GM12864 (cell line): ENCODE measurements at regions not wholly inside any gene's neighbourhood (a gene's known extent, or its start where the extent isn't known, plus 50 kb on each side); places are given as distances from the start of the nearest gene placed in this dataset.

Source experiments
- DNase-seq: peaks from one replicate; pipeline ENCODE4 v3.0.0-alpha.2; 2011; ENCODE audit warnings: low read depth
- H3K4me3 ChIP-seq: 2 replicates; pipeline ENCODE4 v1.5.1; 2011; ENCODE audit warnings: mild to moderate bottlenecking, low read depth, low read length, control low read depth
- TF ChIP-seq, protein P1 (sequence below): IDR thresholded peaks from 2 replicates; pipeline ENCODE4 v1.5.1; 2011; ENCODE audit warnings: low read depth, mild to moderate bottlenecking, moderate library complexity, low read length, control low read depth, inconsistent platforms; ENCODE audit errors: missing control alignments

DNA sequence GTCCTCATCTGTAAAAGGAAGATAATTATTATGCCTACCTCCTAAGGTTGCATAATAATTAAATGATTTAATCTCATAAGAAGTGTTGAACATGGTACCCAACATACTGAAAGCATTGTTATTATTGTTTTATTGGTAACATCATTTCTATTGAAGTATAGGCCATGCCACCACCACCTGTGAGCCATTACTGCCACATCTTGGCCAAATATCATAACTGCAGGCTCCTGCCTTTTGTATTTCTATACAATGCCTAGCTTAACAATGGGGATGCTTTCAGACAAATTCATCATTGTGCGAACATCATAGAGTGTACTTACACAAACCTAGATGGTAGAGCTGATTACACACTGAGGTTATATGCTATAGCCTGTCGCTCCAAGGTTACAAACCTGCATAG, 61.1 kb upstream of the NPSR1 start:
- TF ChIP-seq, protein P1, sequence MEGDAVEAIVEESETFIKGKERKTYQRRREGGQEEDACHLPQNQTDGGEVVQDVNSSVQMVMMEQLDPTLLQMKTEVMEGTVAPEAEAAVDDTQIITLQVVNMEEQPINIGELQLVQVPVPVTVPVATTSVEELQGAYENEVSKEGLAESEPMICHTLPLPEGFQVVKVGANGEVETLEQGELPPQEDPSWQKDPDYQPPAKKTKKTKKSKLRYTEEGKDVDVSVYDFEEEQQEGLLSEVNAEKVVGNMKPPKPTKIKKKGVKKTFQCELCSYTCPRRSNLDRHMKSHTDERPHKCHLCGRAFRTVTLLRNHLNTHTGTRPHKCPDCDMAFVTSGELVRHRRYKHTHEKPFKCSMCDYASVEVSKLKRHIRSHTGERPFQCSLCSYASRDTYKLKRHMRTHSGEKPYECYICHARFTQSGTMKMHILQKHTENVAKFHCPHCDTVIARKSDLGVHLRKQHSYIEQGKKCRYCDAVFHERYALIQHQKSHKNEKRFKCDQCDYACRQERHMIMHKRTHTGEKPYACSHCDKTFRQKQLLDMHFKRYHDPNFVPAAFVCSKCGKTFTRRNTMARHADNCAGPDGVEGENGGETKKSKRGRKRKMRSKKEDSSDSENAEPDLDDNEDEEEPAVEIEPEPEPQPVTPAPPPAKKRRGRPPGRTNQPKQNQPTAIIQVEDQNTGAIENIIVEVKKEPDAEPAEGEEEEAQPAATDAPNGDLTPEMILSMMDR = no peak
- DNase-seq = no peak
- H3K4me3 ChIP-seq = no peak overlapping the region

DNA sequence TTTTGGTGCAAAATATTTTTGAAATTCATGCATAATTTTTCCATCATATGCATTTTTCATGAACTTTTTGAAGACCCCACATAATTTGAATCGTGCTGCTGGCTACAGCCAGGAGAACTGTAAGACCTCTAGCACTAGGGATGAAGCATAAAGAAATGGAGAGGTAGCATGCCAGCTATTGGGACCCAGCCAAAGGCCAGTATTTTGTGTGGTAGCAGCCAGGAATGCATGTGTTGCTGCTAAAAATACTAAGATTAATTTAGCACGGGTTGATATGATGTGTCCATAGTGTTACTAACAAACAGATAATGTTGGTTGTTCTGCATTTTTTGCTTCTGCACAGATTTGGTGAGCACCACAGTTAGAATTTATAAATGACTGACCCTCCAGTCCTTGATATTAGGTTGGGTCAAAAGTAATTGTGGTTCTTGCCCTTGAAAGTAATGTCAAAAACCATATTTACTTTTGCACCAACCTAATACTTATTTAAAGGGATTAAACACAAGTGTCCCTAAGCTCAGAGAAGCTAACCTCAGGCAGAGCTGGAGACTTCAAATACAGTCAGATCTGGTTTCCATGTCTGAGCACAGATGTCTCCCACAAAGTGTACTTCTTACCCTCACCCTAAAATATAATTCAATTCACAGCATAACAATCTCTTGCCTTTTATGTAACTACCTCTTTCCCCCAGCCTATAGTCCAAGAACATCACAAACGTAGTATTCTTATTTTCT, 54.1 kb upstream of the NPSR1 start:
- H3K4me3 ChIP-seq = no peak overlapping the region
- DNase-seq = no peak
- TF ChIP-seq, protein P1 = no peak
